HepG2 (cell line): ENCODE measurements at regions not wholly inside any gene's neighbourhood (a gene's known extent, or its start where the extent isn't known, plus 50 kb on each side); places are given as distances from the start of the nearest gene placed in this dataset.

Source experiments
- DPF2 ChIP-seq: sonication (generic); formaldehyde crosslinking; IDR thresholded peaks from 2 replicates; pipeline ENCODE4 v1.4.0; 2020; ENCODE audit warnings: mild to moderate bottlenecking, low read depth, missing genetic modification reagents, borderline replicate concordance
- FOXC1 ChIP-seq: sonication (generic); formaldehyde crosslinking; IDR thresholded peaks from 2 replicates; pipeline ENCODE4 v1.8.0; 2022; ENCODE audit warnings: mild to moderate bottlenecking, missing genetic modification reagents, borderline replicate concordance
- FOXP4 ChIP-seq: sonication (generic); formaldehyde crosslinking; IDR thresholded peaks from 2 replicates; pipeline ENCODE4 v1.4.0; 2020; ENCODE audit warnings: missing genetic modification reagents
- JUND ChIP-seq: sonication (generic); formaldehyde crosslinking; IDR thresholded peaks from 2 replicates; pipeline ENCODE4 v1.8.0; 2022; ENCODE audit warnings: mild to moderate bottlenecking, missing genetic modification reagents
- PRDM10 ChIP-seq: sonication (generic); formaldehyde crosslinking; IDR thresholded peaks from 2 replicates; pipeline ENCODE4 v1.4.0; 2020; ENCODE audit warnings: low read depth, missing genetic modification reagents
- SALL1 ChIP-seq: sonication (generic); formaldehyde crosslinking; IDR thresholded peaks from 2 replicates; pipeline ENCODE4 v1.8.0; 2022; ENCODE audit warnings: mild to moderate bottlenecking, missing genetic modification reagents
- TCF7 ChIP-seq: sonication (generic); IDR thresholded peaks from 2 replicates; pipeline ENCODE4 v1.6.1; 2016; ENCODE audit warnings: antibody characterized with exemption, low read depth
- ZMYM3 ChIP-seq: sonication (generic); formaldehyde crosslinking; IDR thresholded peaks from 2 replicates; pipeline ENCODE4 v1.5.1; 2020; ENCODE audit warnings: mild to moderate bottlenecking, missing genetic modification reagents
- ZNF281 ChIP-seq: sonication (generic); formaldehyde crosslinking; IDR thresholded peaks from 2 replicates; pipeline ENCODE4 v1.4.0; 2020; ENCODE audit warnings: missing genetic modification reagents, borderline replicate concordance
- ZNF660 ChIP-seq: sonication (generic); formaldehyde crosslinking; IDR thresholded peaks from 2 replicates; pipeline ENCODE4 v1.5.1; 2020; ENCODE audit warnings: mild to moderate bottlenecking, low read depth, missing genetic modification reagents, borderline replicate concordance
- ZNF775 ChIP-seq: sonication (generic); formaldehyde crosslinking; IDR thresholded peaks from 2 replicates; pipeline ENCODE4 v1.4.0; 2020; ENCODE audit warnings: missing genetic modification reagents, mild to moderate bottlenecking, moderate library complexity, borderline replicate concordance
- TF ChIP-seq, protein P1 (sequence below): sonication (generic); formaldehyde crosslinking; IDR thresholded peaks from 2 replicates; pipeline ENCODE4 v1.4.0; 2020; ENCODE audit warnings: missing genetic modification reagents

GRCh38 chr4:28105271-28105859, 1244.7 kb downstream of the STIM2 start (continued):
- TF ChIP-seq ZNF281 (CRISPR knock-in tag) (peak; percentile 58; the same call in 1 of the 2 replicates), ZMYM3 (CRISPR knock-in tag) (no peak), PRDM10 (CRISPR knock-in tag) (no peak), DPF2 (no peak), SALL1 (CRISPR knock-in tag) (peak; percentile 60), ZNF660 (no peak), TCF7 (peak; percentile 68), ZNF775 (no peak), JUND (CRISPR knock-in tag) (no peak), FOXP4 (CRISPR knock-in tag) (no peak), FOXC1 (CRISPR knock-in tag) (no peak)
- TF ChIP-seq, protein P1, sequence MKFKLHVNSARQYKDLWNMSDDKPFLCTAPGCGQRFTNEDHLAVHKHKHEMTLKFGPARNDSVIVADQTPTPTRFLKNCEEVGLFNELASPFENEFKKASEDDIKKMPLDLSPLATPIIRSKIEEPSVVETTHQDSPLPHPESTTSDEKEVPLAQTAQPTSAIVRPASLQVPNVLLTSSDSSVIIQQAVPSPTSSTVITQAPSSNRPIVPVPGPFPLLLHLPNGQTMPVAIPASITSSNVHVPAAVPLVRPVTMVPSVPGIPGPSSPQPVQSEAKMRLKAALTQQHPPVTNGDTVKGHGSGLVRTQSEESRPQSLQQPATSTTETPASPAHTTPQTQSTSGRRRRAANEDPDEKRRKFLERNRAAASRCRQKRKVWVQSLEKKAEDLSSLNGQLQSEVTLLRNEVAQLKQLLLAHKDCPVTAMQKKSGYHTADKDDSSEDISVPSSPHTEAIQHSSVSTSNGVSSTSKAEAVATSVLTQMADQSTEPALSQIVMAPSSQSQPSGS (CRISPR knock-in tag): no peak
